Stimulated activated CD8-positive, alpha-beta memory T cell treated with anti-CD3 and anti-CD28 coated beads, Interleukin-15, amount 100 ng/mL, for 48 hours (primary cell): ENCODE measurements at regions not wholly inside any gene's neighbourhood (a gene's known extent, or its start where the extent isn't known, plus 50 kb on each side); places are given as distances from the start of the nearest gene placed in this dataset.

Experiments used
- DNase-seq, 2 donors: peaks; one replicate each; pipeline ENCODE4 v3.0.0-alpha.2; 2020; ENCODE audit warnings: low read depth in 2 of 2

GRCh38 chr2:6518361-6518760, 347.3 kb downstream of the CMPK2 start:
- no peak for DNase-seq

- no peak for DNase-seq
Measured at GRCh38 chr2:6523476-6523875, 342.2 kb downstream of the CMPK2 start.

GRCh38 chr2:6524691-6525474, 340.8 kb downstream of the CMPK2 start:
- no peak for DNase-seq

- DNase-seq = no peak
Measured at GRCh38 chr2:6525475-6525964, 340.2 kb downstream of the CMPK2 start.

GRCh38 chr2:6526093-6526824, 339.4 kb downstream of the CMPK2 start:
- no peak for DNase-seq

- DNase-seq = no peak
Measured at GRCh38 chr2:6531304-6531703, 334.4 kb downstream of the CMPK2 start.

- DNase-seq = no peak
Measured at GRCh38 chr2:6535572-6535971, 330.1 kb downstream of the CMPK2 start.

- no peak for DNase-seq
Measured at GRCh38 chr2:6538607-6539006, 327.1 kb downstream of the CMPK2 start.

- no peak for DNase-seq
Measured at GRCh38 chr2:6545336-6545735, 320.4 kb downstream of the CMPK2 start.

- DNase-seq = no peak
Measured at GRCh38 chr2:6545795-6546194, 319.9 kb downstream of the CMPK2 start.

GRCh38 chr2:6554466-6554865, 311.2 kb downstream of the CMPK2 start:
- no peak for DNase-seq

- DNase-seq = no peak
Measured at GRCh38 chr2:6556755-6557154, 309.0 kb downstream of the CMPK2 start.

GRCh38 chr2:6557737-6558136, 308.0 kb downstream of the CMPK2 start:
- DNase-seq = no peak

GRCh38 chr2:6562771-6563170, 302.9 kb downstream of the CMPK2 start:
- no peak for DNase-seq

- no peak for DNase-seq
Measured at GRCh38 chr2:6564326-6564725, 301.4 kb downstream of the CMPK2 start.

- no peak for DNase-seq
Measured at GRCh38 chr2:6574121-6574520, 291.6 kb downstream of the CMPK2 start.

GRCh38 chr2:6576302-6576701, 289.4 kb downstream of the CMPK2 start:
- DNase-seq = no peak

- no peak for DNase-seq
Measured at GRCh38 chr2:6577960-6578359, 287.7 kb downstream of the CMPK2 start.

- DNase-seq = no peak
Measured at GRCh38 chr2:6578416-6578815, 287.3 kb downstream of the CMPK2 start.

GRCh38 chr2:6579281-6579680, 286.4 kb downstream of the CMPK2 start:
- DNase-seq = no peak

GRCh38 chr2:6580982-6581381, 284.7 kb downstream of the CMPK2 start:
- DNase-seq = no peak

- no peak for DNase-seq
Measured at GRCh38 chr2:6589150-6589549, 276.6 kb downstream of the CMPK2 start.

GRCh38 chr2:6590442-6590841, 275.3 kb downstream of the CMPK2 start:
- no peak for DNase-seq
